HPDE6-E6E7 (cell line): ENCODE measurements at regions not wholly inside any gene's neighbourhood (a gene's known extent, or its start where the extent isn't known, plus 50 kb on each side); places are given as distances from the start of the nearest gene placed in this dataset.
A peak's percentile ranks its signal among the peaks of the same experiment; 100 is the strongest.

Experiments used
- DNase-seq: peaks from one replicate; pipeline ENCODE4 v3.0.0; 2011; ENCODE audit warnings: missing footprints; ENCODE audit errors: extremely low spot score

DNA sequence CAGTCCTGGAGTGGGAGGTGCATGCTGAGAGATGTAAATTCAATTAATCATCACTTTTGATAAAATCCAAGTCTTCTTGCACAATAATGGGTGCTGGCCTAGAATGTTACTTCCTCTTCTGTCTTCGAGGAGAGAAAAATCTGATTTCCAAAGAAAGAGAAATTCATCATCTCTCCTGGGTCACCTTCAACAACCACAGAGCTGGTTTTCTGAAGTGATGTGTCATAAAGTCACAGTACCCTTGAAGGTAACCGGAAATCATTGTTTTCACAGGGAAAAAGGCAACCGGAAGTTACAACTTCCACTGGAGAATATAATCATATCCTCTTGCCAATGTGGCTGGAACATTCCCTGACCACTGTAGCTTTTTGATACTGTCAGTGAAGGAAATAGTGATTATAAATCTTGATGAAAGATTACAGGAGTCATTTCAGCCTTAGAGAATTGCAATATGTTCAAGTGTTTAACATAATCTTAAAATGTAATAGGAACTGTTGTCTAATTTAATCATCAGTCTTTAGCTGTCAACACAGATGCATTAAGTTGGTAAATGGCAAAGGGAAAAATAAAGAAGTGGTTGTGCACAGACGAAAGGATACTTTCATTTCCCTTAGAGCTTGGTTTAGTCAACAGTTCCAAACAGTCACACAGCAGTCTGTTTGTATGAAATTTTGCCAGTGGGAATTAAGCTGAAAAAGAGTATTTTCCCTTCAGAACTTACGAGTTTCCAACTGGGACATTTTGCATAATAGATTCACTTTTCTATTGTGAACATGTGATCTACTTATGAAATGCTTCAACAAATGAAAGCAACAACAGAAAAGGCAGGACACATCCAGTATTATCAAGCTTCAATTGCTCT lies 106.5 kb upstream of the SLC4A7 start:
- DNase-seq, result no peak

DNA sequence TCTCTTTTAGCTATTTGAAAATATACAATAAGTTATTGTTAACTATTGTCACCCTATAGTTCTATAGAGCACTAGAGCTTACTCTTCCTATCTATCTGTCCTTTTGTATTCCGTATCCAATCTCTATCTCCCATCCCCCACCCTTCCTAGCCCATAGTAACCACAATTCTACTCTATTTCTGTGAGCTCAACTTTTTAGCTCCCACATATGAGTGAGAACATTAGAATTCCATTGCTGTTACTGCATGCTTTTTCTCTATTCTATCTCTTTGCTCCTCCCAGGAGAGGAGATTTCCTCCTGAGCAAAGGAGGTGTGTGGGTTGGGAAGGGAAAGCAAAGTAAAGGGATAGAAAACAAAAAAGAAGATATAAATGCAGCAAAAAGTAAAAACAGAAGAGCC lies 105.6 kb upstream of the SLC4A7 start:
- no peak for DNase-seq

DNA sequence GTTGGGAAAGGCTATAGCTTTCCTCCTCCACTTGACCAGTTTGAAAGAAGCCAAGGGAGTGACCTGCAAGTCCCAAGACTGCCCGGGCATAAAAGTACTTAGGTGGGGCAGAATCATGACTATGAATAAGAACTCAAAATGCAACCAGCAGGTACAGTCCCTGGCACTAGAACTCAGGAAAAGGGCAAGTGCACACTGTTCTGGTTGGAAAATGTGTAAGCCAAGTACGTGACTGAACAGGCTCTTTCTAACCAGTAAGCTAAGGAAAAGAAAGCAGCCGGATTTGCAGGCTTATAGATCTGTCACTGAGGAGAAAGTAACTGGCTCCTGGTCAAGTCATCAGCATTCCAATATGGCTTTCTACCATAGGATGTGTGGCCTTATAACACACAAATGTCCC lies 101.2 kb upstream of the SLC4A7 start:
- no peak for DNase-seq

DNA sequence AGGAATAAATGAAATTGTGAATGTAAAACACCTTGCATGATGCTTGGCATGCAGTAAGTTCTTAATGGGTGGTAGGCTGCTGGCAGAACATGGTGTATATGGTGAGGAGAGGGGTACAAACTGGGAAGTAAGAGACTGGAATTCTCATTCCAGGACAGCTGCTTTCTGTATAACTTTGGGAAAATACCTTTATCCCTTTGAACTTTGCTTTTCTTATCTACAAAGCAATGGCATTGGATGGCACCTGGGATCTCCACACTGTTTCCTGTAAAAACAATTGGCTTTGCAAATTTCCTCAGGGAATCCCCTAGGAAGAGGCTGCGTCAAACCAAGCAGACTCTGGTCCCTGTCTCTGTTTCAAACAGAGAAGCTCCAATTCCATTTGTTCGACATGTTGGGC lies 100.7 kb upstream of the SLC4A7 start:
- DNase-seq, result no peak

DNA sequence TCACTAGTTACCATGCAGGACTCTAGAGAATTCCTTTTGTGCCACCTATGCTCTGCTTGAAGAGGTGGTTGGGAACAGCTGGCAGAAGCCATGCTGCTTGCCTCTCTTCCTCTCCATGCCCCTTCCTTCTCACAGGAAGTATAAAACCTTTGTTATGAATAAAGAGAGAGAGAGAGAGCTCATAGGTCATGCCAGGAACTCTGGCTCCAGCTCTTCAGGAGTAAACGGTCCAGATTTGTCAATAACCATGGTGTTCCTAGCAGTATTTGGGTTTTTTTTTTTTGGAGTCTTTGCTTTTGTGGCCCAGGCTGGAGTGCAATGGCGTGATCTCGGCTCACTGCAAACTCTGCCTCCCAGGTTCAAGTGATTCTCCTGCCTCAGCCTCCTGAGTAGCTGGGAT lies 97.7 kb upstream of the SLC4A7 start:
- no peak for DNase-seq

DNA sequence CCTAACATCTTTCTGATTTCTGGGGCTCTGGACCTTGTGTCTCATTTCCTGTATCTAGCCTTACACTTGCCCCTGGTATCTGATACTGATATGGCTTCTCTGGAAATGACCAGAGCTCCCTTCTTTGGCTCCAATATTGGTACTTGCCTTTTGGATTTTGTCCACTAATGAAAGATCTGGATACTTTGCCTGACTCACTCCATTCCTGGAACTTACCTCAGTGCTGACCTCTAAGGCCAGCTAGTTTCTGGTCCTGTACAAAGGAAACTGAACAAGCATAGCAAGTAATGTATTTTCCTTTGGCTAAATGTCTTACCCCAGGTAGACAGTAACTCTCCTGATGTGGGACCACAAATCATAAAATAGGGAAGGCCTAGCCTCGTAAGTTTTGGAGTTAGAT lies 93.8 kb upstream of the SLC4A7 start:
- DNase-seq, result no peak

DNA sequence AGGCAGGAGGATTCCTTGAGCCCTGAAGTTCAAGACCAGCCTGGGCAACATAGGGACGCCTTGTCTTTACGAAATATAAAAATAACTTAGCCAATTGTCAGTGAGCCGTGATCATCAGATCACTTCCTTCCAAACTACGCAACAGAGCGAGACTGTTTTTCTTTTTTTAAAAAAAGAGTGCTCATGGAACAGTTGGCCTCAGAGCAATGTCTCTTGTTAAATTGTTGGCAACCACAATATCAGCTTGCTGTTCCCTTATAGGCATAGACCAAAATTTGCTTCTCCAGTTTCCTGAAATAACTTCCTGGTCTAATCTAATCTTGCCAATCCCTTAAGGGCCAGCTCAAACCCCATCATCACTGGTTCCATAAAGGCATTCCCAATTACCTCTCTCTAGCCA lies 93.3 kb upstream of the SLC4A7 start:
- DNase-seq, result no peak

DNA sequence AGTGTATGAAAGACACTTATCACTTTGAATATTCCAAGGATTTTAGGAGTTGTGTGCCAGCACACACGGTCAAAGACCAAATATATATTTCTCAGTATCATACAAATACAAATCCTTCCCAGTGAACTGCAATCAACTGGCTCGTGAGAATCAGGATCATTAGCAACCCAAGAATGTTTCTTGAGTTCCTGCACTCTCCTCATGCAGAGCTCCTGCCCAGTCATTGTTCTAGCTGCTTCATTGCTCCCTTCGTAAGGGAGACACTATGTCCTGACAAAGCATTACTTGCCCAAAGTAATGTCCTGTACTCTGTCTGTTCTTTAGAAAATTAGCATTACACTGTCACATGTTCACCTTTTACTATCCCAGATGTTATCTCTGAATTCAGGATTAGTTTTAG lies 92.0 kb upstream of the SLC4A7 start:
- DNase-seq, result no peak

DNA sequence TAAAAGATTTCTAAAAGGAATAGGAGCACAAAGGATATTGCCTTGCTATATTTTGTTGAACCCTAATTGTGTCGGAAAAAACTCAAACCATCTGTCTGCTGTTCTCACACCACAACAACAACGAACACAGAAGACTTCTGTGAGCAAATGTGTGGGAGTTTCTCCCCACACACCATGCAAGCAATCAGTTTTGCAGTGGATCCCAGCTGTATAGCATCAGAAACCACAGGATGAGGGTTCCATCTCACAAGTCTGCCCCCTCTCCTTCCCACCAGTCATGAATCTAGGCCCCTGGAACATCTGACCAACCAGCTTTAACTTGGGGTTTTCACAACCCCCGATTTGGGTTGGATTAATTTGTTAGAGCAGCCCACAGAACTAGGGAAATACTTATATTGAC lies 91.3 kb upstream of the SLC4A7 start:
- no peak for DNase-seq

DNA sequence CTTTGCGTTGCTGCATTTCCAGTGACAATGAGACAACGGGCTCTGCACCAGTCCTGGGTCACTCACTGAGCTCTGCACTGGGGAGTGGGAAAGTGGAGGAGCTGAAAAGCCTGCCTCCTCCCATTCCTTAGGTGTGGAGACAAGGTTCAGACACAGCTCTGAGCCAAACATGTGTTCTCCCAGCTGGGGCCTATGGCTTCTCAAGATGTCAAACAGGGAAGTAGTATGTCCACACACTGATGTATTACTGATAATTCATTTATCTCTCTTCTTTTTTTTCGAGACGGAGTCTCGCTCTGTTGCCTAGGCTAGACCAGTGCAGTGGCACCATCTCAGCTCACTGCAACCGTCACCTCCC lies 90.2 kb upstream of the SLC4A7 start:
- no peak for DNase-seq

DNA sequence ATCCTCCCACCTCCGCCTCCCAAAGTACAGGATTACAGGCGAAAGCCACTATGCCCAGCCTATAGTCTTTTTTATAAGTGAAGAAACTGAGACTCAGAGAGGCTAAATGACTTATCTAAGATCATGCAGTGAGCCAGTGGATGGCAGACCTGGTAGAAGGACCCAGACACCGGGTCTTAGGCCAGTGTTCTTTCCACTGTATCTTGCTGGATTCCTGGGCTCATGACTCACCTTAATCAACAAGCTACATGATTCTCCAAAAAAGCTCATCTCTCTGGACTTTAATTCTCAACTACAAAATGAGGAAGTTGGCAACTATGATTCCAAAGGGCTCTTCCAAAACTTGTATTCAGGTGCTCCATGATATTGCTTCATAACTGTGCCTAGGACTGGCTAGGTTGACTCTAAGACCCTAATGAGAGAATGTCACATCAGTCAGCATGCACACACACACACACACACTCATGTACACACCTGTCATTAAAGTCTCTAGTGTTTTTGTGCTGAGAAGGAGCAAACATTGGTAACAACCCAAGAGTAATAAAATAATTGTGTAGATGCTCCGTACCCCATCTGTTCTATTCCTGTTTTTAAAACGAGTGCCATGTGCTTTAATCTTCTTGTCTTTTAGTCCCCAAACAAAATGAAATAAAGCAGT lies 89.7 kb upstream of the SLC4A7 start:
- DNase-seq, result no peak

DNA sequence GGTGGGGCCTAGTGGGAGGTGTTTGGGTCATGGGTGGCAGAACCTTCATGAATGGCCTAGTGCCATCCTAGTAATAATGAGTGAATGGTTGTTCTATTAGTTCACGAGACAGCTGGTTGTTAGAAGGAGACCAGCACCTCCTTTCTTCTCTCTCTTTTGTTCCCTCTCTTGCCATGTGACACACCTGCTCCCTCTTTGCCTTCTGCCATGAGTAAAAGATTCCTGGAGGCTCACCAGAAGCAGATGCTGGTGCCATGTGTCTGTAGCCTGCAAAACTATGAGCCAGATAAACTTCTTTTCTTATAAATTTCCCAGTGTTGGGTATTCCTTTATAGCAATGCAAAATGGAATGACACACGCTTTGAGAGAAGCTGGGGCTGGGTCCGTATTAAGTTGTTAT lies 89.0 kb upstream of the SLC4A7 start:
- no peak for DNase-seq

DNA sequence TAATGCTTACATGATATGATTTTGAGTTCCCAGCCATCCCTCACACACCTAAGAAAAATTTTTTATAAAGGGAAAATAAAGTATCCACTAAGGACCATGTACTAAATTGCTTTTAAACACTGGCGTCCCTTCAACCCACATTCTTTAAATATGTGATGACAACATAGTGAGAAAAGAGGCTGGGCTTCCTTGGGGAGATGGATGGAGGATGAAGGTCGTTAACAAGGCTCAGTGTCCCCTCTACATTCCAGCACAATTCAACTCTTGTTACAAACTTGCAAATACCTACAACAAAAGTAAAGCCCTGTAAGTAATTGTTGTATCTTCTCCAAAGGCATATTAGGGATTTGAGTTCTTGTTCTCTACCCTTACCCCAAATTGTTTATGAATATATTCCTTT lies 87.2 kb upstream of the SLC4A7 start:
- DNase-seq, result no peak

DNA sequence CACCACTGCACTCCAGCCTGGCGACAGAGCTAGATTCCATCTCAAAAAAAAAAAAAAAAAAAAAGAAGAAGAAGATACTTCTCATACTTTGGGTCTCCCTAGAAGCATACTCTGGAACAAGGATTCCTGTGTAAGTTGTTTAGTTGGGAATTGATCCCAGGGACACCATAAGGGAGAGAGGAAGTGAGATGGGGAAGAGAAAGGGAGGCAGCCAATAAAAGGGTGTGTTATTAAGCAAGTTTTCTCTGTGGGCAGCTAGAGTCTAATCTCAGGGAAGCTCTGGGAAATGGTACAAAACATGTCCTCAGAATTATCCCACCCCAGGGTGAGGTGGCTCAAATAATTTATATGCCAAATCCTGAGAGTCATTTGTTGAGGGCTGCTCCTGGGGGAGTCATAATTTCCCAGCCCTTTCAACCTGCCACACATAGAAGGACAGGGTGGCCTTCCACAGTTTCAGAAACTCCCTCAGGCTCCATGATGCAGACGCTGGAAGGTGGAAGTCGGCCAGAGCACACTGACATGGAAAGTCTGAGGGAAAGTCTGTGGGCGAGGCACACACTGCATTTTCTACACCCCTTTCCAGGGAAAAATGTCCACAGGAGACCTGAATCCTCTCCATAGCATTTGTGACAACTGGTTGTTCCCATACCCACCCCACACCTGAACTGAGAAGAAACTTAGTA lies 86.4 kb upstream of the SLC4A7 start:
- no peak for DNase-seq

DNA sequence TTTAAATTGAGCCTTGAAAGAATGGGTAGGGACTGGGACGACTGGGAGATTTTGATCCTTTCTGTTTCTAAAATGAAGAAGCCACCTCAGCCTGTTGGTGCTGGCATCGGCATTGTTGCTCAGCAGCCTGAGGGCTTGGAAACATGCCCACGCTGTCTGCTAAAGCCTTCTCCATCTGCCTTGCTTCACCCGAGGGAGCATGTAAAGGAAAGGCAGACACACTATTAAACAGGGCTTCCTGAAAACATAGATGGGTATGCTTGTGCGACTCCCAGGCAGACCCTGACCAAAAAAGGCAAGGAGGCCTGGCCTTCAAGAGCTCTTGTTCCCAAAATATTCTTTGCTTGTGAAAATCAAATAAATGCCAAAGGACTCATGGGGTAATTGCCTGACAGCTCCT lies 84.2 kb upstream of the SLC4A7 start:
- DNase-seq, result peak; percentile 45

DNA sequence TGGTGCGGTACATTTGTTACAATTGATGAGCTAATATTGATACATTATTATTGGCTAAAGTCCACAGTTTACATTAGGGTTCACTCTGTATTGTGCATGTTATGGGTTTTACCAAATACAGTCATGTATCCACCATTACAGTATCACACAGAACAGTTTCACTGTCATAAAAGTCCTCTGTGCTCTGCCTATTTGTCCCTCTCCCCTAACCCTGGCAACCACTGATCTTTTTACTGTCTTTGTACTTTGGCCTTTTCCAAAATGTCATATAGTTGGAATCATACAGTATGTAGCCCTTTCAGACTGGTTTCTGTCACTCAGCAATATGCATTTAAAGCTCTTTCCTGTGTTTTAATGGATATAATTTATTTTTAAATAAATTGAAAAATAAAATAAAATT lies 83.1 kb upstream of the SLC4A7 start:
- DNase-seq, result no peak

DNA sequence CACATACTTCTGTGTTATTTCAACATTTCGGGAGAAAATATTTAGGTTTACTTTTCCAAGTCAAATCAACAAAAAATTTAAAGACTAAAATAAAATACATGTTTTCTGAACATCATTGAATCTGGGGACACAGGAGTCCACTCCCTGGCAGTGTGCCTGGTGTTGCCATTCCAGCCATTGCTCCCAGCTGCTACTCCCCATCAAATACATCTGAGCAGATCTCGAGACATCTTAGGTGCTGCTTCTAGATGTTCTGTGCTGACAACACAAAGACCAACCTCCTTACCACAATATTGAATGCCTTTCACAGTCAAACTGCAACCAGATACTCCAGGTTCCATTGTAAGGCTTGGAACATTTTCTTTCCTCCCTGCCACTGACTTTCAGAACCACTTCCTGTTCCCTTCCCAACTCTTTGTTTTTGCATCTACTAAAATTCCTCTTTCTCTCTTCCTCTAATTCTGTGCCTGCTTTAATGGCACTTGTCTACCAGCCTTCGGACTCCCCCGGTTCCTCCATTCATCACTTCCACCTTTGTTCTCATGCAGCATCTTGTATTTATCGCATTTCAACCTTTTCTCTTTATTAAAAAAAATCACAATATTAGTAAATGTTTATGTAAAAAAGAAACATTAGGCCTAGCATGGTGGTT lies 81.1 kb upstream of the SLC4A7 start:
- DNase-seq, result no peak

DNA sequence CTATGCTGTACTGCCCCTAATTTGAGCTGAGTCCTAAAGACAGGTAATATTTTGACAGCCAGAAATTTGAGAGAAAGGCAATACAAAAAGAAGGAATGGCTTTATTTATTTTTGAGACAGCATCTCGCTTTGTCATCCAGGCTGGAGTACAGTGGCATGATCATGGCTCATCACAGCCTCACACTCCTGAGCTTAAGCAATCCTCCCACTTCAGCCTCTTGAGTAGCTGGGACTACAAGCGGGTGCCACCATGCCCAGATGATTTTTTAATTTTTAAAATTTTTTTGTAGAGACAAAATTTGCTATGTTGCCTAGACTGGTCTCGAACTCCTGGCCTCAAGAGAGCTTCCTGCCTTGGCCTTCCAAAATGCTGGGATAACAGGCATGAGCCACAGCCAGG lies 77.4 kb upstream of the SLC4A7 start:
- DNase-seq, result no peak

DNA sequence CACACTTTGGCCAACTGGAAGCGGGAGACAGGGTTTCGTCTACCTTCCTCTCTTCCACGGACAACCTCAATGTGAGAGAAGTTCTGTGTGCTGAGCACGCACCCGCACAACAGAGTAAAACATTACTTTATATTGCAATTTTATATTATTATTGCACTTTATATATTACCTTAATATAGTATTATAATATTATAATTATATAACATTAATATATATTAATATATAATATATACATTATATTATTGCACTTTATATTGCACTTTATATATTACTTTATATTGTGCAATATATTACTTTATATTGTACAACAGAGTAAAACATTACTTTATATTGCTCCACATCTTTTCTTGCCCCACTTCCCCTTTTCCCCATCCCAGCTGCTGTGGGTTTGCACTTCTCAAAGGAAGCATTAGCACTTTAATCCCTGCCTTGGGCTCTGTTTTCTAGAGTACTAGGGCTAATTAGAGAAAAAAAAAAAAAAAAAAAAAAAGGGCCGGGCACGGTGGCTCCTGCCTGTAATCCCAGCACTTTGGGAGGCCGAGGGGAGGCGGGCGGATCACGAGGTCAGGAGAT lies 76.4 kb upstream of the SLC4A7 start:
- DNase-seq, result no peak

DNA sequence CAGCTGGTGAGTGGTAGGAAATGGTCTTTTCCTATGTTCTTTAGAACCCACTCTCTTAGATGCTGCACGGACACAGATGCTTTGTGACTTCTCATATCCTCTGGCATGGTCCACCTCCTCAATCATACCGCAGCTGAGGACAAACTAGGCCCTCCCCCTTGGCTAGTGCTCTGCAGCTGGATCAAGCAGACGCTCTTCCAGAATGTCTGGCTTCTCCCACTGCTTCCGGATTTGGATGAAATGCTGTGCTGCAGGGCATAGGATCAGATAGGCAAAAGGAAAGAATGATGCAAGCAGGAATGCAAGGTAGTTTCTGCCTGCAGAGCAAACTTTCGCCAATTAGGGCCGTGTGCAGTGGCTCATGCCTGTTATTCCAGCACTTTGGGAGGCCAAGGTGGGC lies 75.7 kb upstream of the SLC4A7 start:
- DNase-seq, result no peak

DNA sequence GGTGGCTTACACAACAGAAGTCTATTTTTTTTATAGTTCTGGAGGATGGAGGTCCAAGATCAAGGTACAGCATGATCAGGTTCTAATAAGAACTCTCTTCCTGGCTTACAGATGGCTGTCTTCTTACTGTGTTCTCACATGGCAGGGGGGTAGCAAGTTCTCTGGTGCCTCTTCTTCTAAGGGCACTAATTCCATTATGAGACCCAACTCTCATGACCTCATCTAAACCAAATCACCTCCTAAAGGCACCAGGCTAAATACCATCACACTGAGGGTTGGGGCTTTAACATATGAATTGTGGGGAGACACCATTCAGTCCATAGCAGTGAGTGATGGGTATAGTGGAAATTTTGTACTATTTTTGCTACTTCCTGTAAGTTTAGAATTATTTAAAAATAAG lies 75.2 kb upstream of the SLC4A7 start:
- DNase-seq, result no peak

DNA sequence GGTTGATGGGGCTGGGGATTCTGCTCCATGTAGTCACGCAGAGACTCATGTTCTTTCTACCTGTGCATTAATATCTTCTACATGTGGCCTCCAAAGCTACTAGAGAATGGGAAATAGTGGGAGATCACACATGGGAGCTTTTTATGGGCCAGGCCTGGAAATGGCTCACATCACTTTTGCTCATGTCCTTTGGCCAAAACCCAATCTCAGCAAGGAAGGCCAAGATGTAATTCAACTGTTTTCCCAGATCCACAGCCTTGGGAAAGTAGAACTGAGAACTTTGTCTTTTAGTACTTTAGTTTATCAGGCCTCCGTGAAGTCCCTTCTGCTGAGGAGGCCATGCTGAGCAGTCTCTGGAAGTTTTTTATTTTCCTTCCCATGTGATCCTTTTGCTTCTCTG lies 73.2 kb upstream of the SLC4A7 start:
- no peak for DNase-seq
